ENCODE measurements at regions not wholly inside any gene's neighbourhood (a gene's known extent, or its start where the extent isn't known, plus 50 kb on each side); places are given as distances from the start of the nearest gene placed in this dataset.

- Histone ChIP-seq H3K36me3 (no peaks in the 10 kb centered on the region), H3K9me3 (no peaks in the 10 kb centered on the region), H3K4me1 (no peaks in the 10 kb centered on the region), H3K4me3 (replicated peaks in 1 of 3) (no peak overlapping the region), H3K27me3 (no peaks in the 10 kb centered on the region), H3K27ac (no peak overlapping the region)
- intact Hi-C loops (cut with DNase I) = no loop called here
- whole genome bisulfite sequencing, 2 donors = 58 to 70% methylated on average over 5 of the region's 5 CpGs
- TF ChIP-seq CTCF (IDR thresholded peaks at IDR 0.05) (no peak), POLR2A (IDR thresholded peaks at IDR 0.05) (no peak)
- no peak for DNase-seq
Observed at GRCh38 chr2:147198651-147199171, 646.1 kb upstream of the ACVR2A start.

GRCh38 chr2:147197754-147198483, 646.9 kb upstream of the ACVR2A start:
- Histone ChIP-seq H3K36me3 (no peaks in the 10 kb centered on the region), H3K4me3 (replicated peaks in 1 of 3) (no peak overlapping the region), H3K4me1 (no peaks in the 10 kb centered on the region), H3K9me3 (no peaks in the 10 kb centered on the region), H3K27me3 (no peaks in the 10 kb centered on the region), H3K27ac (no peak overlapping the region)
- intact Hi-C loops (cut with DNase I) = no loop called here
- DNase-seq = no peak
- WGBS, 2 donors = 87 to 89% methylated on average over 8 of the region's 8 CpGs
- TF ChIP-seq CTCF (IDR thresholded peaks at IDR 0.05) = no peak
- no peak for TF ChIP-seq POLR2A (IDR thresholded peaks at IDR 0.05)

GRCh38 chr2:147182260-147182659, 662.6 kb upstream of the ACVR2A start:
- Histone ChIP-seq H3K36me3 (no peaks in the 10 kb centered on the region), H3K27ac (no peak overlapping the region), H3K4me3 (replicated peaks in 1 of 3) (no peak overlapping the region), H3K27me3 (no peaks in the 10 kb centered on the region), H3K4me1 (no peaks in the 10 kb centered on the region), H3K9me3 (no peaks in the 10 kb centered on the region)
- no peak for DNase-seq
- intact Hi-C loops (cut with DNase I) = no loop called here
- TF ChIP-seq POLR2A (IDR thresholded peaks at IDR 0.05) (no peak), CTCF (IDR thresholded peaks at IDR 0.05) (no peak)
- 72 to 74% methylated on average over 4 of the region's 4 CpGs for WGBS, 2 donors

GRCh38 chr2:147181351-147182029, 663.3 kb upstream of the ACVR2A start:
- no peak overlapping the region for H3K27ac ChIP-seq
- TF ChIP-seq CTCF (IDR thresholded peaks at IDR 0.05) = no peak
- no peak for TF ChIP-seq POLR2A (IDR thresholded peaks at IDR 0.05)
- H3K4me1 ChIP-seq = no peaks in the 10 kb centered on the region
- no peaks in the 10 kb centered on the region for H3K9me3 ChIP-seq
- H3K27me3 ChIP-seq = no peaks in the 10 kb centered on the region
- intact Hi-C loops (cut with DNase I) = no loop called here
- DNase-seq = no peak
- no peaks in the 10 kb centered on the region for H3K36me3 ChIP-seq
- WGBS, 2 donors = 82 to 86% methylated on average over 2 of the region's 2 CpGs
- no peak overlapping the region for H3K4me3 ChIP-seq (replicated peaks in 1 of 3)
